Muscle layer of colon (tissue), 2 donors: ENCODE measurements at regions not wholly inside any gene's neighbourhood (a gene's known extent, or its start where the extent isn't known, plus 50 kb on each side); places are given as distances from the start of the nearest gene placed in this dataset.

ENCODE experiments used
- H3K27ac ChIP-seq: one replicate; pipeline ENCODE4 v1.7.0; 2013; ENCODE audit warnings: low read depth, mild to moderate bottlenecking, low read length, moderate library complexity
- H3K27me3 ChIP-seq, 2 donors: one replicate each; pipeline ENCODE4 v1.7.0; 2013; ENCODE audit warnings: low read length in 2 of 2, mild to moderate bottlenecking in 2 of 2; ENCODE audit not compliant: insufficient read depth in 2 of 2, control insufficient read depth in 1 of 2
- H3K36me3 ChIP-seq: one replicate; pipeline ENCODE4 v1.7.0; 2013; ENCODE audit warnings: mild to moderate bottlenecking, low read length; ENCODE audit not compliant: insufficient read depth
- H3K4me1 ChIP-seq: one replicate; pipeline ENCODE4 v1.7.0; 2013; ENCODE audit warnings: mild to moderate bottlenecking, low read length; ENCODE audit not compliant: insufficient read depth
- H3K4me3 ChIP-seq, 2 donors: one replicate each; pipeline ENCODE4 v1.7.0; 2013; ENCODE audit warnings: low read length in 2 of 2, low read depth in 1 of 2, mild to moderate bottlenecking in 1 of 2, moderate library complexity in 1 of 2
- H3K9ac ChIP-seq: one replicate; pipeline ENCODE4 v1.7.0; 2013; ENCODE audit warnings: low read length
- H3K9me3 ChIP-seq: one replicate; pipeline ENCODE4 v1.7.0; 2013; ENCODE audit warnings: mild to moderate bottlenecking, low read length
- donor health status: abdominal sarcoma.
- donor health status: Adenocarcinoma of cecum.

- no peak overlapping the region for H3K27ac ChIP-seq
These were observed 799.6 kb upstream of the DIAPH2 start for GRCh38 chrX:95885074-95885473.

GRCh38 chrX:95889279-95889678 lies 795.4 kb upstream of the DIAPH2 start:
- Histone ChIP-seq H3K9ac (no peak overlapping the region), H3K27ac (no peak overlapping the region), H3K9me3 (no peaks in the 10 kb centered on the region), H3K4me3 (no peak overlapping the region), H3K36me3 (no peaks in the 10 kb centered on the region), H3K4me1 (peaks cover 7% of the 10 kb centered on the region), H3K27me3 (no peaks in the 10 kb centered on the region)

More at GRCh38 chrX:95885074-95885473, 799.6 kb upstream of the DIAPH2 start:
- Histone ChIP-seq H3K36me3 (no peaks in the 10 kb centered on the region), H3K4me1 (peaks cover 7% of the 10 kb centered on the region), H3K4me3 (no peak overlapping the region), H3K9ac (no peak overlapping the region), H3K9me3 (no peaks in the 10 kb centered on the region), H3K27me3 (no peaks in the 10 kb centered on the region)

- Histone ChIP-seq H3K4me3 (no peak overlapping the region), H3K36me3 (no peaks in the 10 kb centered on the region), H3K9me3 (no peaks in the 10 kb centered on the region), H3K27me3 (no peaks in the 10 kb centered on the region), H3K27ac (no peak overlapping the region), H3K4me1 (no peaks in the 10 kb centered on the region), H3K9ac (no peak overlapping the region)
These were observed 791.0 kb upstream of the DIAPH2 start for GRCh38 chrX:95893636-95894035.

- no peaks in the 10 kb centered on the region for H3K4me1 ChIP-seq
- no peak overlapping the region for H3K27ac ChIP-seq
- H3K9ac ChIP-seq: no peak overlapping the region
- H3K4me3 ChIP-seq: no peak overlapping the region
- no peaks in the 10 kb centered on the region for H3K36me3 ChIP-seq
- H3K9me3 ChIP-seq: no peaks in the 10 kb centered on the region
- no peaks in the 10 kb centered on the region for H3K27me3 ChIP-seq
These were observed 781.2 kb upstream of the DIAPH2 start for GRCh38 chrX:95903490-95903889.

- Histone ChIP-seq H3K27me3 (no peaks in the 10 kb centered on the region), H3K36me3 (no peaks in the 10 kb centered on the region), H3K4me3 (no peak overlapping the region), H3K9ac (no peak overlapping the region), H3K9me3 (no peaks in the 10 kb centered on the region), H3K4me1 (no peaks in the 10 kb centered on the region), H3K27ac (no peak overlapping the region)
These were observed 780.7 kb upstream of the DIAPH2 start for GRCh38 chrX:95903975-95904374.

- no peaks in the 10 kb centered on the region for H3K27me3 ChIP-seq
These were observed 777.6 kb upstream of the DIAPH2 start for GRCh38 chrX:95907081-95907480.

GRCh38 chrX:95911062-95911461 lies 773.6 kb upstream of the DIAPH2 start:
- Histone ChIP-seq H3K9ac (no peak overlapping the region), H3K27ac (no peak overlapping the region), H3K36me3 (no peaks in the 10 kb centered on the region), H3K9me3 (no peaks in the 10 kb centered on the region), H3K4me1 (no peaks in the 10 kb centered on the region), H3K4me3 (no peak overlapping the region), H3K27me3 (no peaks in the 10 kb centered on the region)

More at GRCh38 chrX:95907081-95907480, 777.6 kb upstream of the DIAPH2 start:
- H3K4me3 ChIP-seq: no peak overlapping the region
- no peaks in the 10 kb centered on the region for H3K4me1 ChIP-seq
- no peak overlapping the region for H3K27ac ChIP-seq
- H3K9me3 ChIP-seq: no peaks in the 10 kb centered on the region
- no peaks in the 10 kb centered on the region for H3K36me3 ChIP-seq
- H3K9ac ChIP-seq: no peak overlapping the region

GRCh38 chrX:95919605-95920004 lies 765.0 kb upstream of the DIAPH2 start:
- Histone ChIP-seq H3K36me3 (no peaks in the 10 kb centered on the region), H3K27ac (no peak overlapping the region), H3K27me3 (no peaks in the 10 kb centered on the region), H3K4me1 (no peaks in the 10 kb centered on the region), H3K9me3 (no peaks in the 10 kb centered on the region), H3K4me3 (no peak overlapping the region), H3K9ac (no peak overlapping the region)

- Histone ChIP-seq H3K9ac (no peak overlapping the region), H3K27ac (no peak overlapping the region), H3K9me3 (no peaks in the 10 kb centered on the region), H3K4me1 (no peaks in the 10 kb centered on the region), H3K36me3 (no peaks in the 10 kb centered on the region), H3K4me3 (no peak overlapping the region), H3K27me3 (no peaks in the 10 kb centered on the region)
These were observed 739.1 kb upstream of the DIAPH2 start for GRCh38 chrX:95945528-95945927.

- Histone ChIP-seq H3K9ac (no peak overlapping the region), H3K9me3 (no peaks in the 10 kb centered on the region), H3K4me1 (no peaks in the 10 kb centered on the region), H3K36me3 (no peaks in the 10 kb centered on the region), H3K4me3 (no peak overlapping the region), H3K27me3 (no peaks in the 10 kb centered on the region), H3K27ac (no peak overlapping the region)
These were observed 735.1 kb upstream of the DIAPH2 start for GRCh38 chrX:95949588-95949987.

- no peak overlapping the region for H3K27ac ChIP-seq
- H3K36me3 ChIP-seq: no peaks in the 10 kb centered on the region
- H3K27me3 ChIP-seq: no peaks in the 10 kb centered on the region
- H3K4me1 ChIP-seq: no peaks in the 10 kb centered on the region
- no peak overlapping the region for H3K9ac ChIP-seq
- no peaks in the 10 kb centered on the region for H3K9me3 ChIP-seq
- no peak overlapping the region for H3K4me3 ChIP-seq
These were observed 734.0 kb upstream of the DIAPH2 start for GRCh38 chrX:95950679-95951078.

- Histone ChIP-seq H3K27me3 (no peaks in the 10 kb centered on the region), H3K4me3 (no peak overlapping the region), H3K9me3 (no peaks in the 10 kb centered on the region), H3K27ac (no peak overlapping the region), H3K9ac (no peak overlapping the region), H3K36me3 (no peaks in the 10 kb centered on the region), H3K4me1 (no peaks in the 10 kb centered on the region)
These were observed 731.1 kb upstream of the DIAPH2 start for GRCh38 chrX:95953564-95953963.
